ENCODE measurements at regions not wholly inside any gene's neighbourhood (a gene's known extent, or its start where the extent isn't known, plus 50 kb on each side); places are given as distances from the start of the nearest gene placed in this dataset.
A peak's percentile ranks its signal among the peaks of the same experiment; 100 is the strongest.

DNA sequence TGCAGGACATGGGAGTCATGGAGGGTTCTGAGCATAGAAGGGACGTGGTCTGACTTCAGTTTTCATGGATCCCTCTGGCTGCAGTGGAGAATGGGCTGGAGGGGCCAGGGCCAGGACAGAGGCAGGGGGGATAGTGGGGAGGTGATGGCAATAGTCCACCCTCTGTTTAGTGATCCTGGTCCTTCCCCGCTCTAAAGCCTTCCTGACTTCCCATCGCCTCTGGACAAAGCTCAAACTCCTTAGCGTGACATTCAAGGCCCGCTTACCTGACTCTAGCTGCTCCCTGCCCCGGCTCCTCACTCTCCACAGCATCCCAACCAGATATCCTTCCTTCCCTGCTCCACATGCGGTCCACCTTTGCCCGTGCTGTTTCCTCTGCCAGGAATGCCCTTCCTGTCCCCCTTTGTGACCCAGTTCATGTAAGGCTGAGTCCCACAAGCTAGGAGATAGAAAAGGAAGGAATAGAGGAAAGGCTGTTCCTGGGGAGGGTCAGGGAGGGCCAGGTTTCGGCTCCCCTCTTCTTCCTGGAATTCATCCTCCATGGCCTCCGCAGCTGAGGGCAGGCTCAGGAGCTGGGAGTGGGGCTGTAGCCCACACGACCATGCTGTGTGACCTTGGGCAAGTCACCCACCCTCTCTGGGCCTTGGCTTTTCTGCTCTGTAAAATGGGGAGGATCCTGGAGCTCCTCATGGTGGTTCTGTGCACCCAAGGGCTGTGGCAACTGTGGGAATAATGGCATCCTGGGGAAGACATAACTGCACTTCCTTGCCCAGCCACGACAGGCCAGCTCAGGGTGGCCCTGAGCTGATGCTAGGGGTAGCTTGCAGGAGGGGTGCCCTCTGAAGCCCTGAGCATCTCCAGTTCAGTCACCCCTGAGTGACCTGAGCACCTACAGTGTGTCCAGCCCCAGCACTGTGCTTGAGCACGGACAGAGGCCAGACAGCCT, 116.1 kb downstream of the CEBPB start (continued):
- TF ChIP-seq, protein P1, sequence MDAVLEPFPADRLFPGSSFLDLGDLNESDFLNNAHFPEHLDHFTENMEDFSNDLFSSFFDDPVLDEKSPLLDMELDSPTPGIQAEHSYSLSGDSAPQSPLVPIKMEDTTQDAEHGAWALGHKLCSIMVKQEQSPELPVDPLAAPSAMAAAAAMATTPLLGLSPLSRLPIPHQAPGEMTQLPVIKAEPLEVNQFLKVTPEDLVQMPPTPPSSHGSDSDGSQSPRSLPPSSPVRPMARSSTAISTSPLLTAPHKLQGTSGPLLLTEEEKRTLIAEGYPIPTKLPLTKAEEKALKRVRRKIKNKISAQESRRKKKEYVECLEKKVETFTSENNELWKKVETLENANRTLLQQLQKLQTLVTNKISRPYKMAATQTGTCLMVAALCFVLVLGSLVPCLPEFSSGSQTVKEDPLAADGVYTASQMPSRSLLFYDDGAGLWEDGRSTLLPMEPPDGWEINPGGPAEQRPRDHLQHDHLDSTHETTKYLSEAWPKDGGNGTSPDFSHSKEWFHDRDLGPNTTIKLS (IDR thresholded peaks at IDR 0.05; ENCODE audit: borderline replicate concordance, low read depth), result no peak
- TF ChIP-seq ZFP1 (CRISPR knock-in tag; IDR thresholded peaks at IDR 0.05) (no peak), RB1 (IDR thresholded peaks at IDR 0.05; ENCODE audit: low read depth) (no peak), RBM25 (IDR thresholded peaks at IDR 0.05; ENCODE audit: low read depth, low read length, severe bottlenecking) (peak; percentile 86), TCF3 (CRISPR knock-in tag; IDR thresholded peaks at IDR 0.05) (no peak), ZC3H8 (IDR thresholded peaks at IDR 0.05) (no peak), MTF1 (CRISPR knock-in tag; IDR thresholded peaks at IDR 0.05; ENCODE audit: borderline replicate concordance) (no peak), MXI1 (IDR thresholded peaks at IDR 0.05; ENCODE audit: low read depth, low read length) (no peak), XRCC3 (IDR thresholded peaks at IDR 0.05) (no peak), ZNF184 (CRISPR knock-in tag; IDR thresholded peaks at IDR 0.05) (no peak)
- TF ChIP-seq, protein P2, sequence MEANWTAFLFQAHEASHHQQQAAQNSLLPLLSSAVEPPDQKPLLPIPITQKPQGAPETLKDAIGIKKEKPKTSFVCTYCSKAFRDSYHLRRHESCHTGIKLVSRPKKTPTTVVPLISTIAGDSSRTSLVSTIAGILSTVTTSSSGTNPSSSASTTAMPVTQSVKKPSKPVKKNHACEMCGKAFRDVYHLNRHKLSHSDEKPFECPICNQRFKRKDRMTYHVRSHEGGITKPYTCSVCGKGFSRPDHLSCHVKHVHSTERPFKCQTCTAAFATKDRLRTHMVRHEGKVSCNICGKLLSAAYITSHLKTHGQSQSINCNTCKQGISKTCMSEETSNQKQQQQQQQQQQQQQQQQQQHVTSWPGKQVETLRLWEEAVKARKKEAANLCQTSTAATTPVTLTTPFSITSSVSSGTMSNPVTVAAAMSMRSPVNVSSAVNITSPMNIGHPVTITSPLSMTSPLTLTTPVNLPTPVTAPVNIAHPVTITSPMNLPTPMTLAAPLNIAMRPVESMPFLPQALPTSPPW (CRISPR knock-in tag; IDR thresholded peaks at IDR 0.05), result 0 out of 2 replicates have a peak, but pooled peaks have one; percentile 3
- TF ChIP-seq, protein P3, sequence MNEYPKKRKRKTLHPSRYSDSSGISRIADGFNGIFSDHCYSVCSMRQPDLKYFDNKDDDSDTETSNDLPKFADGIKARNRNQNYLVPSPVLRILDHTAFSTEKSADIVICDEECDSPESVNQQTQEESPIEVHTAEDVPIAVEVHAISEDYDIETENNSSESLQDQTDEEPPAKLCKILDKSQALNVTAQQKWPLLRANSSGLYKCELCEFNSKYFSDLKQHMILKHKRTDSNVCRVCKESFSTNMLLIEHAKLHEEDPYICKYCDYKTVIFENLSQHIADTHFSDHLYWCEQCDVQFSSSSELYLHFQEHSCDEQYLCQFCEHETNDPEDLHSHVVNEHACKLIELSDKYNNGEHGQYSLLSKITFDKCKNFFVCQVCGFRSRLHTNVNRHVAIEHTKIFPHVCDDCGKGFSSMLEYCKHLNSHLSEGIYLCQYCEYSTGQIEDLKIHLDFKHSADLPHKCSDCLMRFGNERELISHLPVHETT (CRISPR knock-in tag; conservative IDR thresholded peaks at IDR 0.05 in 1 of 2, IDR thresholded peaks at IDR 0.05 in 1 of 2), result no peak
- TF ChIP-seq, protein P4, sequence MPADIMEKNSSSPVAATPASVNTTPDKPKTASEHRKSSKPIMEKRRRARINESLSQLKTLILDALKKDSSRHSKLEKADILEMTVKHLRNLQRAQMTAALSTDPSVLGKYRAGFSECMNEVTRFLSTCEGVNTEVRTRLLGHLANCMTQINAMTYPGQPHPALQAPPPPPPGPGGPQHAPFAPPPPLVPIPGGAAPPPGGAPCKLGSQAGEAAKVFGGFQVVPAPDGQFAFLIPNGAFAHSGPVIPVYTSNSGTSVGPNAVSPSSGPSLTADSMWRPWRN (IDR thresholded peaks at IDR 0.05; ENCODE audit: low read depth), result no peak

Data from K562 (cell line).